Osteoblast (primary cell): ENCODE measurements at regions not wholly inside any gene's neighbourhood (a gene's known extent, or its start where the extent isn't known, plus 50 kb on each side); places are given as distances from the start of the nearest gene placed in this dataset.

Experiments
- DNase-seq: peaks from one replicate; pipeline ENCODE4 v3.0.0; 2011; ENCODE audit warnings: low spot score, mixed read lengths; ENCODE audit not compliant: insufficient read length; ENCODE audit errors: missing footprints
- H2AFZ ChIP-seq: 2 replicates; pipeline ENCODE4 v1.6.0; 2011; ENCODE audit warnings: mild to moderate bottlenecking, low read length
- H3K27ac ChIP-seq: 2 replicates; pipeline ENCODE4 v1.5.1; 2011; ENCODE audit warnings: mild to moderate bottlenecking, low read depth, low read length, moderate library complexity
- H3K27me3 ChIP-seq: 2 replicates; pipeline ENCODE4 v1.6.0; 2012; ENCODE audit warnings: mild to moderate bottlenecking, control low read depth, inconsistent platforms, low read length, moderate library complexity; ENCODE audit not compliant: insufficient read depth
- H3K36me3 ChIP-seq: 2 replicates; pipeline ENCODE4 v1.5.1; 2011; ENCODE audit warnings: mild to moderate bottlenecking, low read length, control low read depth, moderate library complexity; ENCODE audit not compliant: insufficient read depth
- H3K4me1 ChIP-seq: 2 replicates; pipeline ENCODE4 v1.5.1; 2011; ENCODE audit warnings: mild to moderate bottlenecking, low read length, control low read depth, moderate library complexity; ENCODE audit not compliant: insufficient read depth
- H3K4me2 ChIP-seq: 2 replicates; pipeline ENCODE4 v1.6.0; 2011; ENCODE audit warnings: mild to moderate bottlenecking, low read length; ENCODE audit not compliant: insufficient read depth
- H3K4me3 ChIP-seq: fragments of 200-600 bp; sonication (generic); 3 replicates; pipeline ENCODE4 v1.5.1; 2012; ENCODE audit warnings: mild to moderate bottlenecking, low read length, inconsistent platforms; ENCODE audit not compliant: insufficient read depth
- H3K79me2 ChIP-seq: 2 replicates; pipeline ENCODE4 v1.6.0; 2012; ENCODE audit warnings: mild to moderate bottlenecking, low read length, control low read depth, inconsistent platforms; ENCODE audit not compliant: insufficient read depth
- H3K9me3 ChIP-seq: 2 replicates; pipeline ENCODE4 v1.5.1; 2011; ENCODE audit warnings: low read depth, low read length, control low read depth
- H4K20me1 ChIP-seq: 2 replicates; pipeline ENCODE4 v1.6.0; 2012; ENCODE audit warnings: mild to moderate bottlenecking, low read length, control low read depth; ENCODE audit not compliant: insufficient read depth
- TF ChIP-seq, protein P1 (sequence below): IDR thresholded peaks from 2 replicates; pipeline ENCODE4 v1.5.1; 2011; ENCODE audit warnings: mild to moderate bottlenecking, low read depth, low read length, moderate library complexity; ENCODE audit errors: extremely low read depth

DNA sequence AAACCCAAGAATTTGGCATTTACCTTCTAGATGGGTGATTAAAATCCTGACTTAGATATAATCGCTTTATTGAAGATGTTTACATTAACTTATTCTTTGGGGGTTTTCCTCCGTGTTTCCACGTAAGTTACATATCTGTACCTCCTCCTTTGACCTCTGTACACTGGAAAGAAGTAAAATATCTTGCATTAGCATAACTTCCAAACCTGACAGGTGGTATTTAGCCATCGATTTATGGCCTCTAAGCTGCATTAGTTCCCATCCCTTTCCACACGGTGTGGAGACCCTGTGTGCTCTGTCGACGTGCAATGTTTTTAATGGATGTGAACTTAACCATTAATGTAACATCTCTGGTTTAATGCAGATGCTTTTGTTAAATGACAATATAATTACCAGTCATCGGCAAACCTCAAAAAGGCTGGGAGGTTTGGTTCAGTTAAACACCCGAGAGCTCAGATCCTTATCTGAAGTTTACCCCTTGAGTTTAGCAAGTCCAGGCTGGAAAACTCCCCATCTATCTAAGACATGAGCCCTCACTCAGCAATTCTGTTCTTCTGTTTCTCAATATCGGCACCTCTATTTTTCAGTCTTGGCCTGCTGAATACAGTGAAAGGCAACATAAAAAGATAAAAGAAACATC, 295.2 kb downstream of the GATA3 start:
- no peak overlapping the region for H3K4me2 ChIP-seq
- no peaks in the 10 kb centered on the region for H3K36me3 ChIP-seq
- TF ChIP-seq, protein P1, sequence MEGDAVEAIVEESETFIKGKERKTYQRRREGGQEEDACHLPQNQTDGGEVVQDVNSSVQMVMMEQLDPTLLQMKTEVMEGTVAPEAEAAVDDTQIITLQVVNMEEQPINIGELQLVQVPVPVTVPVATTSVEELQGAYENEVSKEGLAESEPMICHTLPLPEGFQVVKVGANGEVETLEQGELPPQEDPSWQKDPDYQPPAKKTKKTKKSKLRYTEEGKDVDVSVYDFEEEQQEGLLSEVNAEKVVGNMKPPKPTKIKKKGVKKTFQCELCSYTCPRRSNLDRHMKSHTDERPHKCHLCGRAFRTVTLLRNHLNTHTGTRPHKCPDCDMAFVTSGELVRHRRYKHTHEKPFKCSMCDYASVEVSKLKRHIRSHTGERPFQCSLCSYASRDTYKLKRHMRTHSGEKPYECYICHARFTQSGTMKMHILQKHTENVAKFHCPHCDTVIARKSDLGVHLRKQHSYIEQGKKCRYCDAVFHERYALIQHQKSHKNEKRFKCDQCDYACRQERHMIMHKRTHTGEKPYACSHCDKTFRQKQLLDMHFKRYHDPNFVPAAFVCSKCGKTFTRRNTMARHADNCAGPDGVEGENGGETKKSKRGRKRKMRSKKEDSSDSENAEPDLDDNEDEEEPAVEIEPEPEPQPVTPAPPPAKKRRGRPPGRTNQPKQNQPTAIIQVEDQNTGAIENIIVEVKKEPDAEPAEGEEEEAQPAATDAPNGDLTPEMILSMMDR: no peak
- no peaks in the 10 kb centered on the region for H3K9me3 ChIP-seq
- no peak overlapping the region for H3K27ac ChIP-seq
- no peaks in the 10 kb centered on the region for H3K27me3 ChIP-seq
- H4K20me1 ChIP-seq: no peaks in the 10 kb centered on the region
- H3K79me2 ChIP-seq: no peaks in the 10 kb centered on the region
- H3K4me3 ChIP-seq: no peak overlapping the region
- H3K4me1 ChIP-seq: no peaks in the 10 kb centered on the region
- no peak for DNase-seq
- no peak overlapping the region for H2AFZ ChIP-seq

DNA sequence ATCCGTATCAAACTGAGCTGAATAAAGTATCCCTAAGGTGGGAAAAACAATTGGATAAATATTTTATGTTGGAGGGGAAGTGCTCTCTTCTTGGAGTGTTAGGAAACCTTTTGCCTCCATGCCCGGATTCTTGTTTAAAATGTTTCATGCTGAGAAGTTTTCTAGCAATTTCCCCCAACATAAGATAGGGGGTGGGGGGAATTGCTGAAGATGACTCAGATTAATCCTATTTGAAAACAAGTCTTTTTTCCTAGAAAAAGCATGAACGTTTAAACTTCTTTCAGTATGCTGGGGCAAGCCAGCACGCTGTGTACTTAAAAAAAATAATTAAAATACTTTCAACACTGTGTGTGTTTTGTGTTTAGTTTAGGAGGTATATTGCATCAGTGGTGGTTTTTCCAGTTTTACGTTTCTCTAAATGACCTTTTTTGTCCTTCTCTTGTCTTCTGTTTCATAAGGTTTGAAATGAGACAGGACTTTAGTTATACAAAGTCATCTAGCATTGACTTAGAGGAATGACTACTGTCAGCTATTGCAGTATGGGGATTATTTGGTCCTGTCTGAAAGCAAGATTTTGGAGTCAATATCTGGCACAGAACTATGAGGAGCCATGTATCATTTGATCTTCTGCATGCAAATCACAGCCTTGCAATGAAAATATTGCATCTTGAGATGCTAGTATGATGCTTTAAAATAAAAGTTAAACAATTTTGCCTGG, 295.9 kb downstream of the GATA3 start:
- Histone ChIP-seq H3K4me3 (no peak overlapping the region), H3K9me3 (no peaks in the 10 kb centered on the region), H3K4me2 (no peak overlapping the region), H3K79me2 (no peaks in the 10 kb centered on the region), H3K27me3 (no peaks in the 10 kb centered on the region), H3K27ac (no peak overlapping the region), H3K36me3 (no peaks in the 10 kb centered on the region), H2AFZ (no peak overlapping the region), H3K4me1 (no peaks in the 10 kb centered on the region), H4K20me1 (no peaks in the 10 kb centered on the region)
- DNase-seq: no peak
- TF ChIP-seq, protein P1: no peak

DNA sequence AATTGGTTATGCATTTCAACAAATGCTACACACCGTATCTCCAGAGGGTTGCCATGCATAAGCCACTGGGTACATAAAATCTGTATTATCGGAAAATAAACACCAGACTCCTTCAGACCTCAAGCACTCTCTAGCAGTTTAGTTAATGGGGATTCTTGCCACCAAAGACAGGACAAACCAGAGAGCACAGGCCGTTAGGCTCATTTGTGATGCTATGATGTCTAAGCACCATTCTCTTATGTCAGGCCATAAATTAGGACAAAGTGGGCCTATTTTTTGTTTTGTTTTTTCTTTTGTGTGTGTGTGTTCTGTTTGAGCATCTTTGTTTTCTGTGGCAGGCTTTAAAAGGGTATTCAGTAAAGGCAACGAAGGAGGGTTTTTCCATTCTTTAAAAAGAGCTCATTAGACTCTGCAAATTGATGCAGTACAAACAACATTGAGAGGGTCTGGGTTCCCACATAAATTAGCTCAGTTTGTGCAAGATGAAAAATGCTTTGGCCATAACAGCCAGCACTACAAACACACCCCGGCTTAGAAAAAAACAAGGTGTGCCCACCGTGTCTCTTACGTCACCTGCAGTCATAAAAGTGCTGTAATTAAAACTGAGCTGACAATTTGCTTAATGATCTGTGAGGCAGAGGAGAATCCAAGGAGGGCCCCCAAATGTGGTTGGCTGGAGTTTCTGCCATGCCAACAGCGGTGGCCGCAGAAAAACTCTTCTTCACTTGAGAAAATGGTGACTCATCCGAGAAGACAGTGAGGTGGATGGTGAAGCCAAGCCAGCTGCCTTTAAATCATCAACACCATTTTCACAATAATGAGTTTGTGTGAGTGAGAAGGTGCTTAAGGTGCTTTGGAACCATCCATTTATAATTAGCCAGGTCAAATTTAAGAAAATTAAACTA, 297.9 kb downstream of the GATA3 start:
- no peak for DNase-seq
- TF ChIP-seq, protein P1: no peak
- Histone ChIP-seq H3K27ac (no peak overlapping the region), H3K4me3 (no peak overlapping the region), H3K4me2 (no peak overlapping the region), H3K27me3 (no peaks in the 10 kb centered on the region), H4K20me1 (no peaks in the 10 kb centered on the region), H3K4me1 (no peaks in the 10 kb centered on the region), H3K9me3 (no peaks in the 10 kb centered on the region), H2AFZ (no peak overlapping the region), H3K79me2 (no peaks in the 10 kb centered on the region), H3K36me3 (no peaks in the 10 kb centered on the region)

DNA sequence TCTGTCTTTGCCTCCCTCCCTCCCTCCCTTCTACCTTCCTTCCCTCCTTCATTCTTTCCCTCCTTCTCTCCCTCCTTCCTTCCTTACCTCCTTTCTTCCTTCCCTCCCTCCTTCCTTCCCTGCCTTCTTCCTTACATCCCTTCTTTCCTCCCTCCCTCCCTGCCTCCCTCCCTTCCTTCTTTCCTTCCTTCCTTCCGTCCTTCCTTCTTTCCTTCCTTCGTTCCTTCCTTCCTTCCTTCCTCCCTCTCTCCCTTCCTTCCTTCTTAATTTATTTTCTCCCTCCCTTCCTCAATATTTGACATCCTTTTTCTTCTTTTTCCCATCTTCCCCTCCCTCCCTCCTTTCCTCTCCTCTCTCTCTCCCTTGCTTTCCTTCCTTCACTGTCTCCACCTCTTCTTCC, 301.8 kb downstream of the GATA3 start:
- no peak for DNase-seq
- Histone ChIP-seq H3K4me3 (no peak overlapping the region), H3K9me3 (peaks cover 1% of the 10 kb centered on the region), H4K20me1 (no peaks in the 10 kb centered on the region), H3K27me3 (no peaks in the 10 kb centered on the region), H2AFZ (no peak overlapping the region), H3K36me3 (no peaks in the 10 kb centered on the region), H3K79me2 (no peaks in the 10 kb centered on the region), H3K4me1 (no peaks in the 10 kb centered on the region), H3K4me2 (no peak overlapping the region), H3K27ac (no peak overlapping the region)
- TF ChIP-seq, protein P1: no peak
